ENCODE measurements at regions not wholly inside any gene's neighbourhood (a gene's known extent, or its start where the extent isn't known, plus 50 kb on each side); places are given as distances from the start of the nearest gene placed in this dataset.

DNA sequence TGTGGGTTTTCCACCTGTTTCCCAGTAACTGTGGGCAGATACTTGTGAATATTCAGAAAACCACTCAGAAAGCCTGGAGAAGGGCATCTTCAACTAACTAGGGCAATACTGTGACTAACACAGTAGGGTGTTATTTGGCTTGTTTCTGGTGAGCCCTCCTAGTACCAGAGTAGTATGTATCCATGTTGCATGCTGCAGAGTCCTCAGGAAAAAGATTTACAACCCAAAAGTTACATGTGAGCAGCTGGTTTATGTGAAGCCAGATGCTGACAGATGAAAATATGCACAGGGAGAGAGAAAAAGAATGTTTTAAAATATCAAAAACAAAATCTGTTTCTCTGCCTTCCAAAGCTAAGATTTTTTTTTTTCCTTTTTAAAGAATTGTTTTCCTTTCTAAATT lies 333.2 kb upstream of the UBE2E3 start:
- DNase-seq (no peak), ATAC-seq (no peak)
- Histone ChIP-seq H3K4me3 (no peak overlapping the region), H3K9me3 (no peaks in the 10 kb centered on the region), H3K4me1 (ENCODE audit: low read depth) (no peaks in the 10 kb centered on the region), H3K36me3 (ENCODE audit: low read depth) (no peaks in the 10 kb centered on the region)
- TF ChIP-seq, protein P1, sequence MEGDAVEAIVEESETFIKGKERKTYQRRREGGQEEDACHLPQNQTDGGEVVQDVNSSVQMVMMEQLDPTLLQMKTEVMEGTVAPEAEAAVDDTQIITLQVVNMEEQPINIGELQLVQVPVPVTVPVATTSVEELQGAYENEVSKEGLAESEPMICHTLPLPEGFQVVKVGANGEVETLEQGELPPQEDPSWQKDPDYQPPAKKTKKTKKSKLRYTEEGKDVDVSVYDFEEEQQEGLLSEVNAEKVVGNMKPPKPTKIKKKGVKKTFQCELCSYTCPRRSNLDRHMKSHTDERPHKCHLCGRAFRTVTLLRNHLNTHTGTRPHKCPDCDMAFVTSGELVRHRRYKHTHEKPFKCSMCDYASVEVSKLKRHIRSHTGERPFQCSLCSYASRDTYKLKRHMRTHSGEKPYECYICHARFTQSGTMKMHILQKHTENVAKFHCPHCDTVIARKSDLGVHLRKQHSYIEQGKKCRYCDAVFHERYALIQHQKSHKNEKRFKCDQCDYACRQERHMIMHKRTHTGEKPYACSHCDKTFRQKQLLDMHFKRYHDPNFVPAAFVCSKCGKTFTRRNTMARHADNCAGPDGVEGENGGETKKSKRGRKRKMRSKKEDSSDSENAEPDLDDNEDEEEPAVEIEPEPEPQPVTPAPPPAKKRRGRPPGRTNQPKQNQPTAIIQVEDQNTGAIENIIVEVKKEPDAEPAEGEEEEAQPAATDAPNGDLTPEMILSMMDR (IDR thresholded peaks at IDR 0.05), result no peak
- intact Hi-C loops (cut with DNase I, micrococcal nuclease), result no loop called here

- no peaks in the 10 kb centered on the region for H3K9me3 ChIP-seq
- TF ChIP-seq, protein P1 (IDR thresholded peaks at IDR 0.05), result no peak
- no peak overlapping the region for H3K4me3 ChIP-seq
- H3K36me3 ChIP-seq (ENCODE audit: low read depth), result no peaks in the 10 kb centered on the region
- no peak for ATAC-seq
- no peaks in the 10 kb centered on the region for H3K4me1 ChIP-seq (ENCODE audit: low read depth)
- no peak for DNase-seq
- intact Hi-C loops (cut with DNase I, micrococcal nuclease), result no loop called here
Observed at GRCh38 chr2:180646756-180647155, 333.6 kb upstream of the UBE2E3 start.

GRCh38 chr2:180644709-180645108 lies 335.7 kb upstream of the UBE2E3 start:
- DNase-seq (no peak), ATAC-seq (peak; percentile 95)
- no peaks in the 10 kb centered on the region for H3K36me3 ChIP-seq (ENCODE audit: low read depth)
- no peak overlapping the region for H3K4me3 ChIP-seq
- intact Hi-C loops (cut with DNase I, micrococcal nuclease), result no loop called here
- H3K4me1 ChIP-seq (ENCODE audit: low read depth), result no peaks in the 10 kb centered on the region
- TF ChIP-seq, protein P1 (IDR thresholded peaks at IDR 0.05), result no peak
- H3K9me3 ChIP-seq, result no peaks in the 10 kb centered on the region

DNA sequence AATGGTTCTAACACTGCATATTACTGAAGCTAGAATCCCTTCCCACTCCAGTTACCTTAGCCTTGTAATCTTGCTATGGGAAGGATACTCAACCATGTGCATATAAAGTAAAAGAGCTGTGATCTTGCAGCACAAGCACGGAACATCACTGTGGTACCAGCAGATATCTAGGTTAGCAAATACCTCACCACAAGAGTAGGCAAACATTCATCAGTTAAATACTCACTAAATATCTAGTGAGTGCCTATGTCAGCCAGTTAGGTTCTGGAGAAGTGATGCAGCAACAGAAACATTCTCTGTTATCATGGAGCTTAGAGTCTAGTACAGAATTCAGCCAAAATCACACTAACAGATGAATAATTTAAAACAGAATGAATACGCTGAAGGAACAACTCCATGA lies 349.6 kb upstream of the UBE2E3 start:
- Histone ChIP-seq H3K9me3 (no peaks in the 10 kb centered on the region), H3K4me1 (ENCODE audit: low read depth) (no peaks in the 10 kb centered on the region), H3K36me3 (ENCODE audit: low read depth) (no peaks in the 10 kb centered on the region), H3K4me3 (no peak overlapping the region)
- TF ChIP-seq, protein P1 (IDR thresholded peaks at IDR 0.05), result no peak
- no peak for ATAC-seq
- intact Hi-C loops (cut with DNase I, micrococcal nuclease), result no loop called here
- DNase-seq, result no peak

DNA sequence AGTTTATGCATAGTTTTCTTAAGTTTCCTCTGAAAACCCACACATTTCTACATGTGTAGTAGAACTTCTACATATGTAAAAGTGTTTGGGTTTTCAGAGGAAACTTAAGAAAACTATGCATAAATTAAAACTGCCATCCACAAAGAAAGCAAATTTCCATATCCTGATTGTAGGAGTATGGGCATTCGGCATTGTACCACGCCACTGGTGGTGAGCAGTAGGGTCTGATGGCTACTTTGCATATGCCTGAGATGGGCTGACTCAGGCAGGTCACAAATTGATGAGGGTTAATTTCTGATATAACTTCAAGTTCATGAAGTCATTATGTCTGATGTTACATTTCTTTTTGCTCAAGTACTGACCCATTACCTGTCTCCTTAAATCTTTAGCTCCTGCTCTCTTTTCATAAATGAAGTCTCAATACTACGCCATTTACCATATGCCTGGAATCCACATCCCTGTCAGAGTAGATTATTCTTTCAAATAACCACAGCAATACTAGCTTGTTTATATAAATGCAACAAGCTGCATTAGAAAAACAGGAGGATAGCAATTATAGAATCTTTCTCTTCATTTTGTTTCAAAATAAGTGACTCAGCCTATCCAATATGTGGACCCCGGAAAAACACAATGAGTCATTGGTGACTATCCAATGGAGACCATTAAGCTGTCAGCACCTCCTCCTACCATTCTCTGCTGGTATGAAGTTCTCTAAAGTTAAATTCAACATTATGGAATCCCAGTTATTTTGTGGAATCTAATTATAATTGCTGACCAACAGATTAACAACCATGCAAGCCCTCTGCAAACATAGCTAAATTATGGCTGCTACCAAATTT lies 355.2 kb upstream of the UBE2E3 start:
- TF ChIP-seq, protein P1 (IDR thresholded peaks at IDR 0.05), result no peak
- intact Hi-C loops (cut with DNase I, micrococcal nuclease), result no loop called here
- no peaks in the 10 kb centered on the region for H3K36me3 ChIP-seq (ENCODE audit: low read depth)
- no peaks in the 10 kb centered on the region for H3K4me1 ChIP-seq (ENCODE audit: low read depth)
- no peak overlapping the region for H3K4me3 ChIP-seq
- H3K9me3 ChIP-seq, result no peaks in the 10 kb centered on the region
- ATAC-seq (no peak), DNase-seq (no peak)
